Upper lobe of left lung (tissue), 4 donors: ENCODE measurements at regions not wholly inside any gene's neighbourhood (a gene's known extent, or its start where the extent isn't known, plus 50 kb on each side); places are given as distances from the start of the nearest gene placed in this dataset.
"Not testable (repeated sequence)": the region's sequence is repeated elsewhere in the genome, so short reads cannot be mapped to it uniquely, and the experiment has no call there.

ENCODE experiments used
- CTCF ChIP-seq, 6 experiments: fragments of 450-650 bp in 4 of 6; fragments of 200-600 bp in 2 of 6; sonication (generic) in 2 of 6; IDR thresholded peaks; one replicate each; pipeline ENCODE4 v1.5.1; 2016 to 2019; ENCODE audit warnings: antibody characterized with exemption in 6 of 6
- EP300 ChIP-seq, 4 donors: sonication (generic); formaldehyde crosslinking; IDR thresholded peaks; one replicate each; pipeline ENCODE4 v1.5.1; 2017; ENCODE audit warnings: antibody characterized with exemption in 4 of 4, control low read depth in 2 of 4
- POLR2A ChIP-seq, 4 donors: fragments of 450-650 bp; IDR thresholded peaks; one replicate each; pipeline ENCODE4 v1.5.1; 2016 to 2017; ENCODE audit warnings: antibody characterized with exemption in 4 of 4, mild to moderate bottlenecking in 2 of 4

GRCh38 chr7:19953411-19953810 is 180.0 kb upstream of the TMEM196 start:
- TF ChIP-seq POLR2A, CTCF, EP300 (IDR thresholded peaks at IDR 0.05): not testable (repeated sequence)
